ENCODE measurements at regions not wholly inside any gene's neighbourhood (a gene's known extent, or its start where the extent isn't known, plus 50 kb on each side); places are given as distances from the start of the nearest gene placed in this dataset.

DNA sequence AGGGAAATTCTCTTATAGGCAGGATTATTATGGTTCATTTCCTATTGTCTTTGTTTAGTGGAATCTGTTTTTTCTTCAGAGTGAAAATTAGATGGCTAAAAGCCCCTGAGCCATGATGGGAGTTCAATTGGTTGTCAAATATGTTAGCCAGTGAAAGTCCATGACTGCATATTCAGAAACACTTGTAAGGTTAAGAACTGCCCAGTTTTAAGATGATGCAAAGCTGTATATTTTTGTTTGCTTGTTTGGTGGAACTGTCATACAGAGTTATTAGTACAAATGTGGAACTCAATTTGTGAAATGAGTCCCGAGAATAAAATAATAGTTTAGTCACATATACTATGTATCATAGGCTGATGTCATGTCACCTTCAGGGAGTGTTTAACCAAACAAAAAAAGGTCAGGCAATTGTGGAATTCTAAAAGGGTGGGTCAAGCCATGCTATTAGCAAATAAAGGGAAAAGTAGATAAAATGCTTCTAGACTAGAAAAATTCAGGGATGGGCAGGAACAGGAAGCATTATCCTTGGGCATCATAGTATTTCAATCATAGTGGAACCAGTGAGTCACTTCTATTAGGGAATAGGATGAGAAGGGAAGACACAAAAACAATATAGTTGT lies 248.3 kb upstream of the SLITRK1 start:
- TF ChIP-seq, protein P1, sequence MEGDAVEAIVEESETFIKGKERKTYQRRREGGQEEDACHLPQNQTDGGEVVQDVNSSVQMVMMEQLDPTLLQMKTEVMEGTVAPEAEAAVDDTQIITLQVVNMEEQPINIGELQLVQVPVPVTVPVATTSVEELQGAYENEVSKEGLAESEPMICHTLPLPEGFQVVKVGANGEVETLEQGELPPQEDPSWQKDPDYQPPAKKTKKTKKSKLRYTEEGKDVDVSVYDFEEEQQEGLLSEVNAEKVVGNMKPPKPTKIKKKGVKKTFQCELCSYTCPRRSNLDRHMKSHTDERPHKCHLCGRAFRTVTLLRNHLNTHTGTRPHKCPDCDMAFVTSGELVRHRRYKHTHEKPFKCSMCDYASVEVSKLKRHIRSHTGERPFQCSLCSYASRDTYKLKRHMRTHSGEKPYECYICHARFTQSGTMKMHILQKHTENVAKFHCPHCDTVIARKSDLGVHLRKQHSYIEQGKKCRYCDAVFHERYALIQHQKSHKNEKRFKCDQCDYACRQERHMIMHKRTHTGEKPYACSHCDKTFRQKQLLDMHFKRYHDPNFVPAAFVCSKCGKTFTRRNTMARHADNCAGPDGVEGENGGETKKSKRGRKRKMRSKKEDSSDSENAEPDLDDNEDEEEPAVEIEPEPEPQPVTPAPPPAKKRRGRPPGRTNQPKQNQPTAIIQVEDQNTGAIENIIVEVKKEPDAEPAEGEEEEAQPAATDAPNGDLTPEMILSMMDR (conservative IDR thresholded peaks at IDR 0.05; ENCODE audit: low read depth, low read length): no peak
- TF ChIP-seq CEBPB (IDR thresholded peaks at IDR 0.05; ENCODE audit: low read depth, low read length): no peak
- TF ChIP-seq POLR2A (IDR thresholded peaks at IDR 0.05; ENCODE audit: low read depth, low read length): no peak
- TF ChIP-seq MXI1 (IDR thresholded peaks at IDR 0.05; ENCODE audit: borderline replicate concordance, low read depth, low read length): no peak
- TF ChIP-seq SMC3 (IDR thresholded peaks at IDR 0.05; ENCODE audit: low read depth, low read length): no peak
- TF ChIP-seq MAZ (IDR thresholded peaks at IDR 0.05; ENCODE audit: borderline replicate concordance, low read depth, low read length): no peak
- no peak for TF ChIP-seq BHLHE40 (IDR thresholded peaks at IDR 0.05; ENCODE audit: low read depth, low read length)
- TF ChIP-seq, protein P2, sequence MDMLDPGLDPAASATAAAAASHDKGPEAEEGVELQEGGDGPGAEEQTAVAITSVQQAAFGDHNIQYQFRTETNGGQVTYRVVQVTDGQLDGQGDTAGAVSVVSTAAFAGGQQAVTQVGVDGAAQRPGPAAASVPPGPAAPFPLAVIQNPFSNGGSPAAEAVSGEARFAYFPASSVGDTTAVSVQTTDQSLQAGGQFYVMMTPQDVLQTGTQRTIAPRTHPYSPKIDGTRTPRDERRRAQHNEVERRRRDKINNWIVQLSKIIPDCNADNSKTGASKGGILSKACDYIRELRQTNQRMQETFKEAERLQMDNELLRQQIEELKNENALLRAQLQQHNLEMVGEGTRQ (IDR thresholded peaks at IDR 0.05; ENCODE audit: low read depth, low read length): no peak
- TF ChIP-seq RAD21 (IDR thresholded peaks at IDR 0.05; ENCODE audit: low read length): no peak
- no peak for TF ChIP-seq CHD1 (IDR thresholded peaks at IDR 0.05; ENCODE audit: low read depth, low read length)
- TF ChIP-seq NFE2L2 (IDR thresholded peaks at IDR 0.05; ENCODE audit: low read depth, low read length): no peak
- TF ChIP-seq FOS (IDR thresholded peaks at IDR 0.05; ENCODE audit: low read depth, low read length): no peak

Measured in IMR-90 (cell line).